Motor neuron (in vitro differentiated cells): ENCODE measurements at regions not wholly inside any gene's neighbourhood (a gene's known extent, or its start where the extent isn't known, plus 50 kb on each side); places are given as distances from the start of the nearest gene placed in this dataset.

ENCODE experiments used
- ATAC-seq, 8 experiments: fragments of 200-7000 bp; cut with Tn5 transposase; replicated peaks in 6 of 8; 2 replicates each; pipeline ENCODE4 v1.8.0; 2021; ENCODE audit warnings: mild to moderate bottlenecking in 8 of 8, moderate library complexity in 8 of 8
- H3K27ac ChIP-seq, 2 donors: fragments of 250-450 bp; sonication (Bioruptor Pico); 2 replicates each; pipeline ENCODE4 v1.9.0; 2021; ENCODE audit warnings: antibody characterized with exemption in 2 of 2, mild to moderate bottlenecking in 2 of 2, moderate library complexity in 1 of 2
- H3K4me1 ChIP-seq, 2 donors: fragments of 250-450 bp; sonication (Bioruptor Pico); replicated peaks in 1 of 2; 2 replicates each; pipeline ENCODE4 v1.6.1; 2021; ENCODE audit warnings: antibody characterized with exemption in 2 of 2, mild to moderate bottlenecking in 2 of 2, moderate library complexity in 1 of 2
- H3K4me3 ChIP-seq, 5 donors: fragments of 250-450 bp; sonication (Bioruptor Pico); 2 replicates each; pipeline ENCODE4 v1.9.0; 2021; ENCODE audit warnings: antibody characterized with exemption in 5 of 5, mild to moderate bottlenecking in 5 of 5, moderate library complexity in 4 of 5
- WGBS, 10 experiments: fragments of 450-650 bp; shearing (Covaris generic); methylation state at CpG; one replicate each; pipeline ENCODE4 v1.0.0; 2022; 5-methylcytosine and 5-hydroxymethylcytosine counted together
- in situ Hi-C, 9 experiments: fragments of 400-800 bp; cut with MboI; loops; one replicate each; pipeline ENCODE4 v1.15.0; 2021; ENCODE audit warnings: low sequenced_read_pairs in 9 of 9, low pct_unique_long_range_greater_than_20kb in 2 of 9; ENCODE audit not compliant: unreplicated experiment in 9 of 9

GRCh38 chr4:126686491-126686890 is 946.3 kb upstream of the INTU start:
- Histone ChIP-seq H3K27ac (no peak overlapping the region), H3K4me3 (no peak overlapping the region), H3K4me1 (no peaks in the 10 kb centered on the region)
- in situ Hi-C loops = no loop called here
- no peak for ATAC-seq

- in situ Hi-C loops = no loop called here
- ATAC-seq = no peak
- Histone ChIP-seq H3K4me3 (no peak overlapping the region), H3K27ac (no peak overlapping the region), H3K4me1 (no peaks in the 10 kb centered on the region)
- 10 to 100% (median 68%) methylated on average over 1 to 6 of the region's 6 CpGs; no CpG with 5 or more reads in 1 of the 10 experiments for WGBS, 10 experiments
Measured at GRCh38 chr4:126687655-126688358, 945.0 kb upstream of the INTU start.

GRCh38 chr4:126691797-126692196 is 941.0 kb upstream of the INTU start:
- H3K27ac ChIP-seq = no peak overlapping the region
- in situ Hi-C loops = no loop called here
- H3K4me1 ChIP-seq = no peaks in the 10 kb centered on the region
- WGBS, 10 experiments = 86 to 100% (median 100%) methylated on average over 1 of the region's 1 CpG; no CpG with 5 or more reads in 1 of the 10 experiments
- ATAC-seq = no peak
- H3K4me3 ChIP-seq = no peak overlapping the region

GRCh38 chr4:126697748-126698147 is 935.0 kb upstream of the INTU start:
- H3K4me1 ChIP-seq = no peaks in the 10 kb centered on the region
- no peak overlapping the region for H3K27ac ChIP-seq
- H3K4me3 ChIP-seq = no peak overlapping the region
- no peak for ATAC-seq
- in situ Hi-C loops = no loop called here
- WGBS, 10 experiments = 0 to 100% (median 86%) methylated on average over 1 of the region's 1 CpG; no CpG with 5 or more reads in 5 of the 10 experiments

DNA sequence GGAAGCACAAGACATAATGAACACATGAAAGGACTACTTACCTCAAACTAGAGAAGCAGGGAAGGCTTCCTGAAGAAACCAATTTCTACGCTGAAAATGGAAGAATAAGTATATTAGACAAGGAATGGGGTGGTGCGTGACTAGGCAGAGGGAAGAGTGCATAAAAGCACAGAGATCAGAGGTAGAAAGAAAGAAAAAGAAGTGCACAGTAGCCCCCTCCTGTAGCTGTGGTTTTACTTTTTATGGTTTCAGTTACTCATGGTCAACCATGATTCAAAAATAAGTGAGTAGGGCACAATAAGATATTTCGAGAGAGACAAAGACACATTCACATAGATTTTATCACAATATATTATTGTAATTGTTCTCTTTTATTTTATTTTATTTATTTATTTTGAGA is 934.5 kb upstream of the INTU start:
- H3K4me3 ChIP-seq = no peak overlapping the region
- WGBS, 10 experiments = 70 to 100% (median 96%) methylated on average over 1 to 3 of the region's 3 CpGs; no CpG with 5 or more reads in 2 of the 10 experiments
- no peak overlapping the region for H3K27ac ChIP-seq
- H3K4me1 ChIP-seq = no peaks in the 10 kb centered on the region
- in situ Hi-C loops = no loop called here
- ATAC-seq = no peak

GRCh38 chr4:126701756-126702155 is 931.0 kb upstream of the INTU start:
- H3K4me1 ChIP-seq = no peaks in the 10 kb centered on the region
- ATAC-seq = peak in 2 of 8 experiments; percentile 74 to 87
- H3K27ac ChIP-seq = no peak overlapping the region
- no peak overlapping the region for H3K4me3 ChIP-seq
- in situ Hi-C loops = no loop called here
- WGBS, 10 experiments = 11 to 100% (median 83%) methylated on average over 1 to 2 of the region's 2 CpGs; no CpG with 5 or more reads in 5 of the 10 experiments

DNA sequence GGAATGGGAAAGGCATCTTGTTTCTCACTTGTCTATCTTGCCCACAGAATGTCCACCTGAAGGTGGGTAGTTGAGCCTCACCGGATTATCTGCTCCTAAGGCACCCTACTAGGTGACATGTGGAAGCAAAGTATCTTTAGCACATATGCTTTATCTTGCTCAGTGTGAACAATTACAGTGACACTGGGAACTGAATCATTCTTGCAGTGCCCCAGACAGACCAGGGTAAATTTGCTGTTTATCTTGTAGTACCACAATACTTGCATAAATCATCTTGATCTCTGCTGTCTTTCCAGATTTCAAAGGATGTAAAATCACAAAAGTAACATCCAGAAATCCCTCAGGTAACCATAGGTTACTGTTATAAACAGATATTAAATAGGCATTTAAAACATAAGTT is 930.0 kb upstream of the INTU start:
- in situ Hi-C loops = no loop called here
- Histone ChIP-seq H3K4me3 (no peak overlapping the region), H3K27ac (no peak overlapping the region), H3K4me1 (no peaks in the 10 kb centered on the region)
- WGBS, 10 experiments = 57 to 83% (median 80%) methylated on average over 1 of the region's 1 CpG; no CpG with 5 or more reads in 5 of the 10 experiments
- no peak for ATAC-seq

GRCh38 chr4:126705266-126705665 is 927.5 kb upstream of the INTU start:
- WGBS, 10 experiments = 22 to 96% (median 89%) methylated on average over 3 of the region's 3 CpGs
- Histone ChIP-seq H3K4me1 (no peaks in the 10 kb centered on the region), H3K27ac (no peak overlapping the region), H3K4me3 (no peak overlapping the region)
- in situ Hi-C loops = no loop called here
- ATAC-seq = no peak

- no peak for ATAC-seq
- in situ Hi-C loops = no loop called here
- no peak overlapping the region for H3K4me3 ChIP-seq
- 63 to 100% (median 80%) methylated on average over 1 to 2 of the region's 2 CpGs; no CpG with 5 or more reads in 5 of the 10 experiments for WGBS, 10 experiments
- H3K4me1 ChIP-seq = no peaks in the 10 kb centered on the region
- H3K27ac ChIP-seq = no peak overlapping the region
Measured at GRCh38 chr4:126708716-126709115, 924.0 kb upstream of the INTU start.

DNA sequence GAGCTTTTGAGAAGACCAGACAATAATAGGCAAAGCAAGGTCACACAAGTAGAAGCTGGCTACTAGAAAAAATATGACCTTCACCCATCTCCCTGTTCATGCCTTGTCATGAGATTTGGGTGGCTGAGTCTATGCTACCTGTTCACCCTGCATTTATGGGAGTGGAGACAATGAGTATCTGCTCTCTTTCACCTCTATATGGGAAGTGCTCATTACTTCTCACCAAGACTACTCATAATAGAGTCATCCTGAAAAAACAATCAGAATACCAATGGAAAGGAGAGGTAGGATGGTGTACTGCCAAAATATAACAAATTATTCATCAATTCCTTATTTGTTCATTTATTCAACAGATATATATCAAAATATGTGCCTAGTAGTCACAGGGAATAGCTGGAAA is 921.8 kb upstream of the INTU start:
- Histone ChIP-seq H3K4me1 (no peaks in the 10 kb centered on the region), H3K4me3 (no peak overlapping the region), H3K27ac (no peak overlapping the region)
- no peak for ATAC-seq
- in situ Hi-C loops = no loop called here

- H3K27ac ChIP-seq = no peak overlapping the region
- no peaks in the 10 kb centered on the region for H3K4me1 ChIP-seq
- in situ Hi-C loops = no loop called here
- 40 to 100% (median 92%) methylated on average over 1 to 8 of the region's 8 CpGs; no CpG with 5 or more reads in 1 of the 10 experiments for WGBS, 10 experiments
- ATAC-seq = no peak
- no peak overlapping the region for H3K4me3 ChIP-seq
Measured at GRCh38 chr4:126715067-126715466, 917.7 kb upstream of the INTU start.

DNA sequence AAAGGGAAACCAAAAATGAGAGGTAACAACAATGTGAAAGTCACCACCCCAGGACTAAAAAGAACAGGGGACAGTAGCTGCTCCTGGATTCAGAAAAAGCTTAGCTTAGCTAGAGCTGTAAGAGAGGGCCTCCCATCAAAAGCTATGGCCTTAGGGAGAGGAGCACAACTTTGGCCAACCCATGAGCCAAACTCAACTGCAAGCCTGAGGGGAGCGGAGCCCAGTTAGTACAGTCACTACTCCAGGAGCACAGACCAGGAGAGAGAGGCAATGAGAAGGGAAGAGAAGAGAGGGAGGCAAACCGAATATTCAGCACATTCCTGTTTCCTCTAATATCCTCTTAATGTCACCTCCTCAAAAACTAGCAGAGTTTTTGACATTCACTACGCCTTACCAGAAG is 917.1 kb upstream of the INTU start:
- no peak for ATAC-seq
- in situ Hi-C loops = no loop called here
- Histone ChIP-seq H3K4me1 (no peaks in the 10 kb centered on the region), H3K27ac (no peak overlapping the region), H3K4me3 (no peak overlapping the region)
- WGBS, 10 experiments = 38 to 100% (median 82%) methylated on average over 1 to 3 of the region's 3 CpGs; no CpG with 5 or more reads in 2 of the 10 experiments

DNA sequence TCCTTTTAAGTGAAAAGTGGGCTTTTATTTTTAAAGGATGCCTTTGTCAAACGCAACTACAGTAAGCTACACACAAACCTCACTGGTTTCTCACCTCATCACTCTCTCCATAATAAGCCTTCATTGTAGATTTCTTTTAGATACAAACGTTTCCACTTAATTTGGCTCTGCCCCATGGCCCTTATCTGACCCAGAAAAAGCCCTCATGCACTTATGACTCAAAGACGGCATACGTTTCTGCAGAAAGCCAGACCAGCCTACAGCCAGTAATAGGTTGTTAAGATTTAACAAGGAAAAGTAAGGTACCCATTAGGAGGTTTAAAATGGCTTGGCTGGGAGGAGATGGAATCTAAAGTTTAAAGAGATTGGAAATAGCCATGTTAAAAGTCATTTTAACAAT is 914.6 kb upstream of the INTU start:
- 40 to 100% (median 73%) methylated on average over 1 to 4 of the region's 4 CpGs for WGBS, 10 experiments
- no peak overlapping the region for H3K4me3 ChIP-seq
- in situ Hi-C loops = no loop called here
- no peak for ATAC-seq
- H3K27ac ChIP-seq = no peak overlapping the region
- H3K4me1 ChIP-seq = no peaks in the 10 kb centered on the region

- ATAC-seq = no peak
- in situ Hi-C loops = no loop called here
- H3K4me1 ChIP-seq = no peaks in the 10 kb centered on the region
- no peak overlapping the region for H3K4me3 ChIP-seq
- H3K27ac ChIP-seq = no peak overlapping the region
- WGBS, 10 experiments = 63 to 100% (median 81%) methylated on average over 1 to 3 of the region's 3 CpGs
Measured at GRCh38 chr4:126719852-126720251, 912.9 kb upstream of the INTU start.
